Adrenal gland (tissue), 9 donors: ENCODE measurements at regions not wholly inside any gene's neighbourhood (a gene's known extent, or its start where the extent isn't known, plus 50 kb on each side); places are given as distances from the start of the nearest gene placed in this dataset.

Experiments used
- DNase-seq, 7 donors: peaks; one replicate each; pipeline ENCODE4 v3.0.0-alpha.2; 2019 to 2020
- H3K27ac ChIP-seq, 5 donors: fragments of 200-600 bp; sonication (generic) in 4 of 5; 1 replicate in 3 of 5; 2 replicates in 2 of 5; pipeline versions ENCODE4 v1.5.1 to v1.8.0; 2016 to 2020; ENCODE audit warnings: mild to moderate bottlenecking in 1 of 5
- H3K27me3 ChIP-seq: fragments of 200-600 bp; 2 replicates; pipeline ENCODE4 v1.8.0; 2021
- H3K36me3 ChIP-seq, 2 donors: fragments of 200-600 bp; replicated peaks in 1 of 2; 1 replicate in 1 of 2; 2 replicates in 1 of 2; pipeline versions ENCODE4 v1.5.1 to v1.8.0; 2018 to 2022
- H3K4me1 ChIP-seq, 2 donors: fragments of 200-600 bp; replicated peaks in 1 of 2; 1 replicate in 1 of 2; 2 replicates in 1 of 2; pipeline versions ENCODE4 v1.5.1 to v1.8.0; 2018 to 2021
- H3K4me3 ChIP-seq, 4 donors: fragments of 200-600 bp; sonication (generic) in 3 of 4; one replicate each; pipeline ENCODE4 v1.5.1; 2016 to 2018
- H3K9me3 ChIP-seq, 3 donors: fragments of 200-600 bp; sonication (generic) in 1 of 3; replicated peaks in 1 of 3; 1 replicate in 2 of 3; 2 replicates in 1 of 3; pipeline versions ENCODE4 v1.5.1 to v1.8.0; 2016 to 2021
- CTCF ChIP-seq, 6 experiments: fragments of 450-650 bp in 4 of 6; fragments of 200-600 bp in 2 of 6; sonication (generic) in 1 of 6; IDR thresholded peaks; 1 replicate in 5 of 6; 2 replicates in 1 of 6; pipeline versions ENCODE4 v1.5.1 to v1.8.0; 2016 to 2021; ENCODE audit warnings: antibody characterized with exemption in 6 of 6, mild to moderate bottlenecking in 2 of 6, moderate library complexity in 1 of 6
- POLR2A ChIP-seq, 2 donors: fragments of 450-650 bp; IDR thresholded peaks; one replicate each; pipeline ENCODE4 v1.6.1; 2017; ENCODE audit warnings: antibody characterized with exemption in 2 of 2, mild to moderate bottlenecking in 2 of 2, moderate library complexity in 1 of 2
- WGBS, 4 donors: extraction: QIAGEN DNeasy Blood & Tissue Kit in 2 of 4; methylation state at CpG; one replicate each; pipeline versions ENCODE4 v1.1.5 to v1.1.7; 2013 to 2017; 5-methylcytosine and 5-hydroxymethylcytosine counted together
- intact Hi-C, 2 donors: fragments of 100-400 bp; cut with DNase I; formaldehyde crosslinking; loops; one replicate each; pipeline versions ENCODE4 v1.14.1 to v1.15.0; 2022 to 2023
- donor health status: healthy with polysubstance abuse.
- donor health status: Bipolar disorder and iron deficiency.
- donor health status: DM: yes; HTN: yes; CAD: no.
- donor health status: DM: no; HTN: no; CAD: no.
- donor health status: DM: no; HTN: no; CAD: no.

- H3K4me3 ChIP-seq = no peak overlapping the region
- H3K9me3 ChIP-seq = no peaks in the 10 kb centered on the region
- WGBS, 4 donors = 67 to 90% (median 73%) methylated on average over 4 of the region's 4 CpGs
- H3K4me1 ChIP-seq = peaks cover 0 to 9% of the 10 kb centered on the region in 2 donors
- TF ChIP-seq POLR2A (IDR thresholded peaks at IDR 0.05) = no peak
- no peak for TF ChIP-seq CTCF (IDR thresholded peaks at IDR 0.05)
- H3K27me3 ChIP-seq = peaks cover 21% of the 10 kb centered on the region
- no peaks in the 10 kb centered on the region for H3K36me3 ChIP-seq
- H3K27ac ChIP-seq = no peak overlapping the region
- intact Hi-C loops = no loop called here
- DNase-seq = no peak
These were observed 103.3 kb downstream of the ESM1 start for GRCh38 chr5:54882101-54882500.

DNA sequence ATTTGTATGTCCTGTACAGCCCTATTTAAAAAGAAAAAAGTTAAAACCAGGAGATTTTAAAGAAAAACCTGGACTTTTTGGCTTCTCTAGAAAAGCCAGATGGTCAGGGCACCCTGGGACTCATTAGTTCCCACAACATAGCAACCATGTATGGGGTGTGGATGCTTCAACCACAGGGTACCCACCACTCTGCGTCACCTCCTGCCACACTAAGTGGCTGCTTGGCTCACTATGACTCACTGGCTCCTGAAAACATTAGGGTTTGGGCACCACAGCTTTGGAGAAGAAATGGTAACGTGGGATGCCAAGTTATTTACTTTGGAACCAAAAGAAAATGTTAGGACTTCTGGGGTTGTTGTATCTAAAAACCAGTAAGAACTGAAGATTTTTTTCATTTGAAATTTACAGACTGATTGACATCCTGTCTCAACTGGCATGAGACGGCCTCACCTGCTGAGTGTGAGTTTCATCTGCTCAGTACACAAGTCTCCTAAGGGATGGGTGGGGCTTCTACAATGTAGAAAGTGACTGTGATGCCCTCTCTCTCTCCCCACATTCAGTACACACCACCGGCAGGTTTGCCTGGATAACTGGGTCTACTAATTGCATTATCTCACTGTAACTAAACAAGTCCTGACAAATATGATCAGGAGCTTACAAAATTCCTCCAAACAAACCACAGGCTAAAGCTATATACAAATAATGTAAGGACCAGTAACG lies 103.9 kb downstream of the ESM1 start:
- intact Hi-C loops = no loop called here
- DNase-seq = no peak
- Histone ChIP-seq H3K27me3 (peaks cover 21% of the 10 kb centered on the region), H3K4me3 (no peak overlapping the region), H3K9me3 (no peaks in the 10 kb centered on the region), H3K36me3 (no peaks in the 10 kb centered on the region), H3K4me1 (peaks cover 0 to 9% of the 10 kb centered on the region in 2 donors), H3K27ac (no peak overlapping the region)
- WGBS, 4 donors = 72 to 84% (median 74%) methylated on average over 5 of the region's 5 CpGs
- no peak for TF ChIP-seq CTCF (IDR thresholded peaks at IDR 0.05)
- TF ChIP-seq POLR2A (IDR thresholded peaks at IDR 0.05) = no peak

- no peaks in the 10 kb centered on the region for H3K4me1 ChIP-seq
- no peak overlapping the region for H3K4me3 ChIP-seq
- no peak for TF ChIP-seq CTCF (IDR thresholded peaks at IDR 0.05)
- TF ChIP-seq POLR2A (IDR thresholded peaks at IDR 0.05) = no peak
- no peak for DNase-seq
- no peak overlapping the region for H3K27ac ChIP-seq
- H3K27me3 ChIP-seq = peaks cover 8% of the 10 kb centered on the region
- no peaks in the 10 kb centered on the region for H3K9me3 ChIP-seq
- no peaks in the 10 kb centered on the region for H3K36me3 ChIP-seq
- intact Hi-C loops = no loop called here
- WGBS, 4 donors = 84 to 95% (median 89%) methylated on average over 2 of the region's 2 CpGs
These were observed 108.4 kb downstream of the ESM1 start for GRCh38 chr5:54876976-54877375.

- Histone ChIP-seq H3K4me1 (no peaks in the 10 kb centered on the region), H3K36me3 (no peaks in the 10 kb centered on the region), H3K27me3 (peaks cover 5% of the 10 kb centered on the region), H3K9me3 (no peaks in the 10 kb centered on the region), H3K4me3 (no peak overlapping the region), H3K27ac (no peak overlapping the region)
- TF ChIP-seq POLR2A (IDR thresholded peaks at IDR 0.05) (no peak), CTCF (IDR thresholded peaks at IDR 0.05) (no peak)
- intact Hi-C loops = no loop called here
- 74 to 83% (median 78%) methylated on average over 6 of the region's 6 CpGs for WGBS, 4 donors
- no peak for DNase-seq
These were observed 108.8 kb downstream of the ESM1 start for GRCh38 chr5:54876556-54876955.
